ENCODE measurements at regions not wholly inside any gene's neighbourhood (a gene's known extent, or its start where the extent isn't known, plus 50 kb on each side); places are given as distances from the start of the nearest gene placed in this dataset.

DNA sequence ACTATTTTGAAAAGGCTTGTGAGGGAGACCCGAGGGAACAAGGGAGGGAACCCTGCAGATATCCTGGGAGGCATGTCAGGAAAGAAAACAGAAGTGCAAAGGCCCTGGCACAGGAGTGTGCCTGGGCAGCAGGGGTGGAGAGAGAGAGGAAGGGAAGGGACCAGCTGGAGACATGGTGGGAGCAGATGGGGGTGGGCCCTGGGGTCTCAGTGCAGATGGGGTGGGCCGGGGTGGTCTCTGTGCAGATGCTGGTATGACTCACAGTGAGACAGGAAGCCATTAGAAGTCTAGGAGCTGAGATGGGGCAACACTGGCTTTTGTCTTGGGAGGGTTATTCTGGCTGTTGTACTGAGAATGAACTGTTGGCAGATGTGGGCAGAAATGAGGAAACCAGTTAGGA is 363.6 kb upstream of the C1orf174 start:
- no peaks in the 10 kb centered on the region for H3K9me2 ChIP-seq (replicated peaks; ENCODE audit: control insufficient read depth, low read length)
- H3K27me3 ChIP-seq (ENCODE audit: control insufficient read depth, low read length) = no peaks in the 10 kb centered on the region
- TF ChIP-seq CTCF (IDR thresholded peaks at IDR 0.05; ENCODE audit: low read depth, low read length, poor library complexity, severe bottlenecking) (no peak), EZH2phosphoT487 (IDR thresholded peaks at IDR 0.05; ENCODE audit: borderline replicate concordance, low read length) (no peak)
- no peaks in the 10 kb centered on the region for H3K79me2 ChIP-seq (ENCODE audit: control insufficient read depth, low read length)
- no peak overlapping the region for H3K4me2 ChIP-seq (ENCODE audit: low read length)
- H4K20me1 ChIP-seq (ENCODE audit: control insufficient read depth, insufficient read depth, low read depth, low read length) = no peaks in the 10 kb centered on the region
- no peaks in the 10 kb centered on the region; the same call in 1 of the 2 replicates for H3F3A ChIP-seq (ENCODE audit: control insufficient read depth, insufficient read depth)
- H3K9me3 ChIP-seq (ENCODE audit: control insufficient read depth, insufficient read depth, low read length) = peaks cover 24% of the 10 kb centered on the region
- no peak overlapping the region for H3K4me3 ChIP-seq (ENCODE audit: low read length)
- no peaks in the 10 kb centered on the region for H3K36me3 ChIP-seq (ENCODE audit: control insufficient read depth, low read length)
- H3K4me1 ChIP-seq (ENCODE audit: control insufficient read depth, low read length) = peaks cover 32% of the 10 kb centered on the region
- no peak overlapping the region for H3K27ac ChIP-seq (ENCODE audit: low read depth, low read length)

DNA sequence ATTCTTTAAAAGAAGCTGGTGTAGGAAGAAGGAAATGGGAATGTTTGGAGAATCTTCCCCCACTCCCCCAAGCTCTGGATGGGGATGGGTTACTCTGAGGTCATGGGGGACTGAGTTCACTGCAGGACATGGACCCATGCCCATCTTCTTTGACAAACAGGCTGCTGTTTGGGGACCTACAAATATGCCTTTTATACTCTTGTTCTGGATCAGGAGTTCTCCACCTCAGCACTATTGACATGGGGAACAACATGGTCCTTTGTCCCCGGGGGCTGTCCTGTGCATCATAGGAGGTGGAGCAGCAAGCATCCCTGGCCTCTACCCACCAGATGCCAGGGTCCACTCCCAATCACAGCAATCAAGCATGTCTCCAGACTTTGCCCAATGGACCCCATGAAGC is 365.8 kb upstream of the C1orf174 start:
- TF ChIP-seq EZH2phosphoT487 (IDR thresholded peaks at IDR 0.05; ENCODE audit: borderline replicate concordance, low read length) (no peak), CTCF (IDR thresholded peaks at IDR 0.05; ENCODE audit: low read depth, low read length, poor library complexity, severe bottlenecking) (no peak)
- Histone ChIP-seq H3F3A (ENCODE audit: control insufficient read depth, insufficient read depth) (no peaks in the 10 kb centered on the region; the same call in 1 of the 2 replicates), H3K4me1 (ENCODE audit: control insufficient read depth, low read length) (peaks cover 32% of the 10 kb centered on the region), H4K20me1 (ENCODE audit: control insufficient read depth, insufficient read depth, low read depth, low read length) (no peaks in the 10 kb centered on the region), H3K79me2 (ENCODE audit: control insufficient read depth, low read length) (no peaks in the 10 kb centered on the region), H3K4me2 (ENCODE audit: low read length) (no peak overlapping the region), H3K36me3 (ENCODE audit: control insufficient read depth, low read length) (no peaks in the 10 kb centered on the region), H3K27ac (ENCODE audit: low read depth, low read length) (no peak overlapping the region), H3K9me2 (replicated peaks; ENCODE audit: control insufficient read depth, low read length) (no peaks in the 10 kb centered on the region), H3K9me3 (ENCODE audit: control insufficient read depth, insufficient read depth, low read length) (peaks cover 4% of the 10 kb centered on the region; the same call in 1 of the 2 replicates), H3K27me3 (ENCODE audit: control insufficient read depth, low read length) (no peaks in the 10 kb centered on the region), H3K4me3 (ENCODE audit: low read length) (no peak overlapping the region)

GRCh38 chr1:4267381-4268261 is 367.5 kb upstream of the C1orf174 start:
- Histone ChIP-seq H3K36me3 (ENCODE audit: control insufficient read depth, low read length) (no peaks in the 10 kb centered on the region), H3K27me3 (ENCODE audit: control insufficient read depth, low read length) (no peaks in the 10 kb centered on the region), H3K27ac (ENCODE audit: low read depth, low read length) (no peak overlapping the region), H3K4me3 (ENCODE audit: low read length) (no peak overlapping the region), H3K9me2 (replicated peaks; ENCODE audit: control insufficient read depth, low read length) (no peaks in the 10 kb centered on the region), H3K79me2 (ENCODE audit: control insufficient read depth, low read length) (no peaks in the 10 kb centered on the region), H3K4me2 (ENCODE audit: low read length) (peak overlapping the region; percentile 15), H3F3A (ENCODE audit: control insufficient read depth, insufficient read depth) (no peaks in the 10 kb centered on the region; the same call in 1 of the 2 replicates), H3K9me3 (ENCODE audit: control insufficient read depth, insufficient read depth, low read length) (no peaks in the 10 kb centered on the region), H3K4me1 (ENCODE audit: control insufficient read depth, low read length) (peaks cover 26% of the 10 kb centered on the region), H4K20me1 (ENCODE audit: control insufficient read depth, insufficient read depth, low read depth, low read length) (no peaks in the 10 kb centered on the region)
- TF ChIP-seq EZH2phosphoT487 (IDR thresholded peaks at IDR 0.05; ENCODE audit: borderline replicate concordance, low read length) (no peak), CTCF (IDR thresholded peaks at IDR 0.05; ENCODE audit: low read depth, low read length, poor library complexity, severe bottlenecking) (no peak)

Measured in DOHH2 (cell line).